Neutrophil (primary cell): ENCODE measurements at regions not wholly inside any gene's neighbourhood (a gene's known extent, or its start where the extent isn't known, plus 50 kb on each side); places are given as distances from the start of the nearest gene placed in this dataset.

Source experiments
- H3K27ac ChIP-seq: fragments of 200-600 bp; sonication (generic); 2 replicates; pipeline ENCODE4 v1.5.1; 2016; ENCODE audit warnings: mild to moderate bottlenecking, moderate library complexity
- H3K27me3 ChIP-seq: fragments of 200-600 bp; sonication (generic); 2 replicates; pipeline ENCODE4 v1.6.0; 2016; ENCODE audit warnings: mild to moderate bottlenecking
- H3K36me3 ChIP-seq: fragments of 200-600 bp; sonication (generic); 2 replicates; pipeline ENCODE4 v1.5.1; 2017
- H3K4me1 ChIP-seq, 2 experiments: fragments of 200-600 bp in 1 of 2; sonication (generic) in 1 of 2; 1 replicate in 1 of 2; 2 replicates in 1 of 2; pipeline versions ENCODE4 v1.5.1 to v1.6.1; 2013 to 2016; ENCODE audit warnings: low read depth in 1 of 2, low read length in 1 of 2, mild to moderate bottlenecking in 1 of 2, moderate library complexity in 1 of 2; ENCODE audit not compliant: control insufficient read depth in 1 of 2, insufficient read depth in 1 of 2
- H3K4me3 ChIP-seq, 2 experiments: fragments of 200-600 bp in 1 of 2; sonication (generic) in 1 of 2; 1 replicate in 1 of 2; 2 replicates in 1 of 2; pipeline ENCODE4 v1.5.1; 2013 to 2016; ENCODE audit warnings: low read depth in 1 of 2, low read length in 1 of 2, mild to moderate bottlenecking in 1 of 2, moderate library complexity in 1 of 2
- H3K9me3 ChIP-seq: fragments of 200-600 bp; sonication (generic); 2 replicates; pipeline ENCODE4 v1.5.1; 2016
- TF ChIP-seq, protein P1 (sequence below): fragments of 200-600 bp; sonication (generic); IDR thresholded peaks from 2 replicates; pipeline ENCODE4 v1.5.1; 2016; ENCODE audit warnings: antibody characterized with exemption

- H3K4me3 ChIP-seq: no peak overlapping the region
- no peaks in the 10 kb centered on the region for H3K36me3 ChIP-seq
- no peaks in the 10 kb centered on the region for H3K9me3 ChIP-seq
- no peaks in the 10 kb centered on the region for H3K27me3 ChIP-seq
- TF ChIP-seq, protein P1, sequence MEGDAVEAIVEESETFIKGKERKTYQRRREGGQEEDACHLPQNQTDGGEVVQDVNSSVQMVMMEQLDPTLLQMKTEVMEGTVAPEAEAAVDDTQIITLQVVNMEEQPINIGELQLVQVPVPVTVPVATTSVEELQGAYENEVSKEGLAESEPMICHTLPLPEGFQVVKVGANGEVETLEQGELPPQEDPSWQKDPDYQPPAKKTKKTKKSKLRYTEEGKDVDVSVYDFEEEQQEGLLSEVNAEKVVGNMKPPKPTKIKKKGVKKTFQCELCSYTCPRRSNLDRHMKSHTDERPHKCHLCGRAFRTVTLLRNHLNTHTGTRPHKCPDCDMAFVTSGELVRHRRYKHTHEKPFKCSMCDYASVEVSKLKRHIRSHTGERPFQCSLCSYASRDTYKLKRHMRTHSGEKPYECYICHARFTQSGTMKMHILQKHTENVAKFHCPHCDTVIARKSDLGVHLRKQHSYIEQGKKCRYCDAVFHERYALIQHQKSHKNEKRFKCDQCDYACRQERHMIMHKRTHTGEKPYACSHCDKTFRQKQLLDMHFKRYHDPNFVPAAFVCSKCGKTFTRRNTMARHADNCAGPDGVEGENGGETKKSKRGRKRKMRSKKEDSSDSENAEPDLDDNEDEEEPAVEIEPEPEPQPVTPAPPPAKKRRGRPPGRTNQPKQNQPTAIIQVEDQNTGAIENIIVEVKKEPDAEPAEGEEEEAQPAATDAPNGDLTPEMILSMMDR: no peak
- H3K4me1 ChIP-seq: no peaks in the 10 kb centered on the region
- H3K27ac ChIP-seq: no peak overlapping the region
Measured at GRCh38 chr1:172755099-172755498, 96.2 kb downstream of the FASLG start.

DNA sequence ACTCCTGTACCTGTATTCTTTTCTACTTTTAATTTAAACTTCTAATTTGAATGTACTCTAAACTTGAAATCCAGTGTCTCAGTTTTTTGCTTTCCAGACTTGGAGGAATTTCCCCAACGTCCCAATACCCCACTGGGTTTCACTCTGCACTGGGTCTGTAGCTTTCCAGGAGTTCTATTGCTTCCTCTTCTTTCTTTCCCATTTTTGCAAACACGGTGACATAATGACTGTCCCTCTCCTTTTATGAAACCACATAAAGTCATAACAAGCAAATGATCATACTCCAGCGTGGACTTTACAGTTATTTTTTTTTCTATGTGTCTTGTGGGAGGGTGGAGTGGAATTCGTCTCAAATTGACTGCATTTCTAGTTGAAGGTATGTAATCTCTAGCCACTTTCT, 97.1 kb downstream of the FASLG start:
- Histone ChIP-seq H3K9me3 (no peaks in the 10 kb centered on the region), H3K27ac (no peak overlapping the region), H3K4me3 (no peak overlapping the region), H3K4me1 (no peaks in the 10 kb centered on the region), H3K27me3 (no peaks in the 10 kb centered on the region), H3K36me3 (no peaks in the 10 kb centered on the region)
- TF ChIP-seq, protein P1: no peak

DNA sequence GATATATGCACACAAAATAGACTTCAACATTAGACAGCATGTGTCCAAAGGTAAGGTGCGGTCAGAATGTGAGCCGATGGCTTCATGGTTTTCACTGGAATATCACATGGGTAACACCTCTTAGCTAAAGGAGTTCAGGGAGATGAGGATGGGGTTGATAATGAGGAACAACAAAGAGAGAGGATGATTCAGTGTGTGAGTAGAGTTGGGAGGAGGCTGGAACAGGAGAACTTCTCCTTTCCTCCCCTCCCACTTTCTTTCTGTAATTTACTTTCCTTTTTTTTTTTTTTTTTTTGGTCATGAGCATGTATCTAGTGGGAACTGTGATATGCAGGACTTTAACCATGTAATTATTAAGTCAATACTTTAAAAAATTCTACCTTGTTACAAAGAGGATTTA, 99.4 kb downstream of the FASLG start:
- Histone ChIP-seq H3K27me3 (no peaks in the 10 kb centered on the region), H3K4me1 (no peaks in the 10 kb centered on the region), H3K9me3 (no peaks in the 10 kb centered on the region), H3K4me3 (no peak overlapping the region), H3K36me3 (no peaks in the 10 kb centered on the region), H3K27ac (no peak overlapping the region)
- TF ChIP-seq, protein P1: no peak

GRCh38 chr1:172760121-172760520, 101.2 kb downstream of the FASLG start:
- Histone ChIP-seq H3K4me1 (no peaks in the 10 kb centered on the region), H3K27me3 (no peaks in the 10 kb centered on the region), H3K36me3 (no peaks in the 10 kb centered on the region), H3K27ac (no peak overlapping the region), H3K4me3 (no peak overlapping the region), H3K9me3 (no peaks in the 10 kb centered on the region)
- TF ChIP-seq, protein P1: no peak

GRCh38 chr1:172761581-172762486, 102.9 kb downstream of the FASLG start:
- H3K4me3 ChIP-seq: no peak overlapping the region
- H3K27me3 ChIP-seq: no peaks in the 10 kb centered on the region
- TF ChIP-seq, protein P1: no peak
- H3K36me3 ChIP-seq: no peaks in the 10 kb centered on the region
- H3K27ac ChIP-seq: no peak overlapping the region
- no peaks in the 10 kb centered on the region for H3K9me3 ChIP-seq
- H3K4me1 ChIP-seq: no peaks in the 10 kb centered on the region
